ENCODE measurements at regions not wholly inside any gene's neighbourhood (a gene's known extent, or its start where the extent isn't known, plus 50 kb on each side); places are given as distances from the start of the nearest gene placed in this dataset.
A peak's percentile ranks its signal among the peaks of the same experiment; 100 is the strongest.

GRCh38 chr10:31158011-31158658 lies 126.5 kb upstream of the ZNF438 start:
- BruUV-seq (replicated peaks), result no TSS peak
- TF ChIP-seq EZH2phosphoT487 (IDR thresholded peaks at IDR 0.05; ENCODE audit: borderline replicate concordance, low read length) (no peak), CTCF (conservative IDR thresholded peaks at IDR 0.05; ENCODE audit: low read depth, low read length) (no peak), EZH2 (IDR thresholded peaks at IDR 0.05; ENCODE audit: low read length, unreplicated experiment) (no peak)

GRCh38 chr10:31166606-31167005 lies 134.9 kb upstream of the ZNF438 start:
- Histone ChIP-seq H3K4me2 (ENCODE audit: low read length) (no peak overlapping the region), H3K9me2 (replicated peaks; ENCODE audit: low read length) (no peaks in the 10 kb centered on the region), H3K4me1 (ENCODE audit: insufficient read depth, low read length) (no peaks in the 10 kb centered on the region), H2AFZ (ENCODE audit: low read length) (no peak overlapping the region), H3K4me3 (ENCODE audit: low read length) (no peak overlapping the region), H4K20me1 (ENCODE audit: low read length) (no peaks in the 10 kb centered on the region), H3K9me3 (ENCODE audit: low read length) (no peaks in the 10 kb centered on the region), H3K9ac (ENCODE audit: low read length) (no peak overlapping the region), H3F3A (ENCODE audit: low read length, unreplicated experiment) (no peaks in the 10 kb centered on the region), H3K27ac (ENCODE audit: low read length) (no peak overlapping the region), H3K79me2 (ENCODE audit: low read length) (no peaks in the 10 kb centered on the region), H3K36me3 (ENCODE audit: low read depth, low read length) (no peaks in the 10 kb centered on the region), H3K27me3 (ENCODE audit: low read length) (no peaks in the 10 kb centered on the region)
- ATAC-seq (no peak), DNase-seq (peak; percentile 3)
- intact Hi-C loops (cut with micrococcal nuclease), result no loop called here
- CTCF ChIA-PET, result interaction anchor here (0.6 kb wide), 1 partner anchor 135 kb away, joined by 3 read pairs; the partner anchor contains the start of gene ZNF438
- TF ChIP-seq EZH2phosphoT487 (IDR thresholded peaks at IDR 0.05; ENCODE audit: borderline replicate concordance, low read length) (no peak), EZH2 (IDR thresholded peaks at IDR 0.05; ENCODE audit: low read length, unreplicated experiment) (no peak), CTCF (conservative IDR thresholded peaks at IDR 0.05; ENCODE audit: low read depth, low read length) (no peak)
- no TSS peak for BruUV-seq (replicated peaks)
- POLR2A ChIA-PET (ENCODE audit: unreplicated experiment), result no interaction called here

More at GRCh38 chr10:31158011-31158658, 126.5 kb upstream of the ZNF438 start:
- H2AFZ ChIP-seq (ENCODE audit: low read length), result no peak overlapping the region
- H4K20me1 ChIP-seq (ENCODE audit: low read length), result no peaks in the 10 kb centered on the region
- no peaks in the 10 kb centered on the region for H3K27me3 ChIP-seq (ENCODE audit: low read length)
- ATAC-seq (no peak), DNase-seq (peak; percentile 25)
- H3K4me2 ChIP-seq (ENCODE audit: low read length), result no peak overlapping the region
- ChIA-PET CTCF (no interaction called here), POLR2A (ENCODE audit: unreplicated experiment) (no interaction called here)
- H3K9ac ChIP-seq (ENCODE audit: low read length), result no peak overlapping the region
- H3K27ac ChIP-seq (ENCODE audit: low read length), result no peak overlapping the region
- H3K9me2 ChIP-seq (replicated peaks; ENCODE audit: low read length), result no peaks in the 10 kb centered on the region
- no peaks in the 10 kb centered on the region for H3K79me2 ChIP-seq (ENCODE audit: low read length)
- intact Hi-C loops (cut with micrococcal nuclease), result no loop called here
- no peaks in the 10 kb centered on the region for H3K9me3 ChIP-seq (ENCODE audit: low read length)
- H3F3A ChIP-seq (ENCODE audit: low read length, unreplicated experiment), result no peaks in the 10 kb centered on the region
- no peak overlapping the region for H3K4me3 ChIP-seq (ENCODE audit: low read length)
- no peaks in the 10 kb centered on the region for H3K36me3 ChIP-seq (ENCODE audit: low read depth, low read length)
- no peaks in the 10 kb centered on the region for H3K4me1 ChIP-seq (ENCODE audit: insufficient read depth, low read length)

GRCh38 chr10:31170636-31171035 lies 139.0 kb upstream of the ZNF438 start:
- no peaks in the 10 kb centered on the region for H3K9me2 ChIP-seq (replicated peaks; ENCODE audit: low read length)
- H3K36me3 ChIP-seq (ENCODE audit: low read depth, low read length), result no peaks in the 10 kb centered on the region
- DNase-seq (no peak), ATAC-seq (no peak)
- no peaks in the 10 kb centered on the region for H3K27me3 ChIP-seq (ENCODE audit: low read length)
- no peaks in the 10 kb centered on the region for H3F3A ChIP-seq (ENCODE audit: low read length, unreplicated experiment)
- no TSS peak for BruUV-seq (replicated peaks)
- H2AFZ ChIP-seq (ENCODE audit: low read length), result no peak overlapping the region
- H3K9me3 ChIP-seq (ENCODE audit: low read length), result no peaks in the 10 kb centered on the region
- H3K4me3 ChIP-seq (ENCODE audit: low read length), result no peak overlapping the region
- ChIA-PET POLR2A (ENCODE audit: unreplicated experiment) (no interaction called here), CTCF (no interaction called here)
- no peaks in the 10 kb centered on the region for H4K20me1 ChIP-seq (ENCODE audit: low read length)
- no peak overlapping the region for H3K4me2 ChIP-seq (ENCODE audit: low read length)
- H3K4me1 ChIP-seq (ENCODE audit: insufficient read depth, low read length), result no peaks in the 10 kb centered on the region
- H3K9ac ChIP-seq (ENCODE audit: low read length), result no peak overlapping the region
- H3K27ac ChIP-seq (ENCODE audit: low read length), result no peak overlapping the region
- intact Hi-C loops (cut with micrococcal nuclease), result no loop called here
- TF ChIP-seq EZH2phosphoT487 (IDR thresholded peaks at IDR 0.05; ENCODE audit: borderline replicate concordance, low read length) (no peak), CTCF (conservative IDR thresholded peaks at IDR 0.05; ENCODE audit: low read depth, low read length) (no peak), EZH2 (IDR thresholded peaks at IDR 0.05; ENCODE audit: low read length, unreplicated experiment) (no peak)
- H3K79me2 ChIP-seq (ENCODE audit: low read length), result no peaks in the 10 kb centered on the region

Measured in PC-3 (cell line).